ENCODE measurements at regions not wholly inside any gene's neighbourhood (a gene's known extent, or its start where the extent isn't known, plus 50 kb on each side); places are given as distances from the start of the nearest gene placed in this dataset.
"Not testable (repeated sequence)": the region's sequence is repeated elsewhere in the genome, so short reads cannot be mapped to it uniquely, and the experiment has no call there.

- in situ Hi-C loops (cut with MboI; ENCODE audit: low sequenced_read_pairs) = no loop called here
Observed at GRCh38 chr11:130979386-130979972, 63.2 kb upstream of the SNX19 start.

DNA sequence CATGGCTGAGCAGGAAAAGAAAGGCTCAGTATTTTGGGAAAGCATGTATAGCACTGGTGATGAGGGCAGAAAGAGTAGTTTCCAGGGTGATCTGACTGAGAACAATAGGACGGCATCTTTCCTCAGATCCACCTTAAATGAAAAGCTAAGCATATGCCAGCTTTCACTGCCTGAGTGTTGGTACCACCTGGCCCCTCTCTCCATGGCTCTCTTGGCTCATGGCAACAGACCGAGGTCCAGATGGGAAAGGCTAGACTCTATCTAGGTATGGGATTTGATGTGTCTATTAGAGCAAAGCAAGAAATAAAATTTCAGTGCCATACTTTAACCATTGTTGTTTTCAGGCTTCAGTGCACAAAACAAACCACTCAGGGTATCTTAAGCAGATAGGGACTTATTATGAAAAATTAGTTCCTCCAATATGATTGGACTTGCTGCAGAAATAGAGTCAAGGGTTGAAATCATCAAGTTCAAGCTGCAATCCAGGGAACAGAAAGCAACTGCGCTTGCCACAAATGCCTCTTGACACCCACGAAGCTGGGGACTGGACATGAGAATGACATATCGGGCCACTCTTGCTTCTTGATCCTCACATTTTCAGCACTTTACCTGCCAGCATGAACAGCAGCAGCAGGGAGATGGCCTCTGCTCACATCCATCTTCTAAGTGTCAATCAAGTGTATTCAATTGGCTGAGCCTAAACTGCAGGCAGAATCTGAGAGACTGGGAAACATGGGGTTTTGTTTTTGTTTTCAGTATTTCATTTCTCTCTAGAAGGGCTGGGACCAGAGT lies 64.0 kb upstream of the SNX19 start:
- in situ Hi-C loops (cut with MboI; ENCODE audit: low sequenced_read_pairs) = no loop called here

DNA sequence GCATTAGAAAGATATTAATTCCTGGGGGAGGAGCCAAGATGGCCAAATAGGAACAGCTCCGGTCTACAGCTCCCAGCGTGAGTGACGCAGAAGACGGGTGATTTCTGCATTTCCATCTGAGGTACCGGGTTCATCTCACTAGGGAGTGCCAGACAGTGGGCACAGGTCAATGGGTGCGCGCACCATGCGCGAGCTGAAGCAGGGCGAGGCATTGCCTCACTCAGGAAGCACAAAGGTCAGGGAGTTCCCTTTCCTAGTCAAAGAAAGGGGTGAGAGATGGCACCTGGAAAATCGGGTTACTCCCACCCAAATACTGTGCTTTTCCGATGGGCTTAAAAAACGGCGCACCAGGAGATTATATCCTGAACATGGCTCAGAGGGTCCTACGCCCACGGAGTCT lies 68.0 kb upstream of the SNX19 start:
- in situ Hi-C loops (cut with MboI; ENCODE audit: low sequenced_read_pairs) = not testable (repeated sequence)

DNA sequence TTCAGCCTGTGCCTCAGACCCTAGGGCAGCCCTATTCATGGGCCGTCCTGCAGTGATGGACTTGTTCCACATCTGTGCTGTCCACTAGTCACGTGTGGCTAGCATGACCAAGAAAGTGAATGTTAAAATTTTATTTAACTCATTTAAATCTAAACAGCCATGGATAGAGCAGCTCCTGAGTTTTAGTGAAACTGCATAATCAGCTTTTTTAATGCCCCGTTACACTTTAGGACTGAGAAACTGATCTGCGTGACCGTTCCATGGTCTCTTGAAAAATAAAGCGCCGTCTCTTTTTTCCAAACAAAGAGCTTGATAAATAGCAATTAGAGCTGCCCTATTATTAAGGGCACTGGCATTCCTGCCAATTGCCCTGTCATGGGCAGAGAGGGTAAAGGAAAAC lies 76.5 kb upstream of the SNX19 start:
- in situ Hi-C loops (cut with MboI; ENCODE audit: low sequenced_read_pairs) = no loop called here

DNA sequence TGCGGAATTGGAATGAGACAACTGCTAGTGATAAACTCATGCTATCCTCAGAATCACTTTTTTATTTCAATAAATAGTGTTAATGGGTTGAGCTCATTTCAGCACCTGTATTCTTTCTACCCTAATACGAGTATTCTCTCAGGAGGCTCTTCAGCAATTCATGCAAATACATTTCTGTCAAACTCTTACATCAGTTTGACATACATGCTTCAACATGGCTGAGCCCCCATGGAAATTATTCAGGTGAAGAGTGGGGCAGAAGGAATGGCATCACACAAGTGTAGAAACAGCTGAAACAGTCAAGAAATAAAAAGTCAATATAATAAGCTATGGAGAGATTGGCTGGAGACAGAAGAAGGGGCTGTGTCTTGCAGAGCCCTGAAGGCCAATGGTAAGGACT lies 77.8 kb upstream of the SNX19 start:
- in situ Hi-C loops (cut with MboI; ENCODE audit: low sequenced_read_pairs) = no loop called here

DNA sequence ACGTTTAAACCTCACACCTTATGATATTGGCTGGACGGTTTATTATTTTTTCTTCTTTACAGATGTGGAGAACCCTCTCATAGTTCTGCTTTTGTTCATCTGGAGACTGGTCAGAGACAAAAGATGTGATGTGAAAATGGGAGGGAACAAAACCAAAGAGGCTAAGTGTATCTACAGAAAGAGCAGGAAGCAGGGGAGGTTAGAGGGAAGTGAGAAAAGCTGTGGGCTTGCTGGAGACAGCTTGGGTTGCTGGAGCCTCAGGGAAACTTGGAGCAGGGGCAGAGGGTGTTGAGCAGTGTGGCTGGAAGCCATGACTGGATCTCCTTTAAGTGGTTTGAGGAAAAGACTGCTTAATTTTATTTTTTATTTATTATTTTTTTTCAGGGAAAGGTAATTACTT lies 79.0 kb upstream of the SNX19 start:
- in situ Hi-C loops (cut with MboI; ENCODE audit: low sequenced_read_pairs) = no loop called here

DNA sequence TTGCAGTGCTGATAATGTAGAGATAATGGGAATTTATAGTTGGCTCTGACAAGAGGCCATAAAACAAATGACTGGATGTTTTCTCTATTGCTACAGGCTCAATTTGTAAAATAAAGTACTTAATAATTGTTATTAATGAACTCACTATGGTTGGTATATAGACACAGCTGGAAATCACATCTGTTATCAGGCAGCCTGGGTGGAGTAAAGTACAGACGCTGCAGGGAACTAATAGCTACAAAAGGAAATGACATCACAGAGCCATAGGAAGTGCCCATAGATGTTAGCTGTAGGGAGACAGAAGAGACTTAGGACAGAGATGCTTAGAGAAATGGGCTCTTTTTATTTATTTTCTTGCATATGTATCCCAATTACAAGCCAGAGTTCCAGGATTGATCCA lies 81.0 kb upstream of the SNX19 start:
- in situ Hi-C loops (cut with MboI; ENCODE audit: low sequenced_read_pairs) = no loop called here

DNA sequence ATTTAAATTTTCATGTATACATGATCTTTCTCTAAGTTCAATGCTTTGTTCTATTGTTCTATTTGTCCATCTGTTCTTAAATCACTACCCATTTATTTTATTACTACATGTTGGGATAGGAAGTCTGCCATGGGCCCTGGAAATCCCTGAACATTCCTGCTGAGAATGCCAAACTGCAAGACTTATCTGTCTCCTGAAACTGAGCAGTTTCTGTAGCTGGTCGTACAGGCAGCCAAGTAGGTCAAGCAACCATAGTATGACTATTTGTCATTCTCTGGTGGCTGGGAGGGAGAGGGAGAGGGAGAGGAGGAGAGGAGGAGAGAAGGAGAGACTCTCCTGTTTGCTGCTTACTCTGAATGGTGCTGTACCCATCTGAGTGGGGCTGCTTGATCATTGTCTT lies 82.8 kb upstream of the SNX19 start:
- in situ Hi-C loops (cut with MboI; ENCODE audit: low sequenced_read_pairs) = no loop called here

- in situ Hi-C loops (cut with MboI; ENCODE audit: low sequenced_read_pairs) = no loop called here
Observed at GRCh38 chr11:130999992-131000770, 83.9 kb upstream of the SNX19 start.

- in situ Hi-C loops (cut with MboI; ENCODE audit: low sequenced_read_pairs) = no loop called here
Observed at GRCh38 chr11:131002145-131002544, 85.9 kb upstream of the SNX19 start.

GRCh38 chr11:131005829-131006228 lies 89.5 kb upstream of the SNX19 start:
- in situ Hi-C loops (cut with MboI; ENCODE audit: low sequenced_read_pairs) = no loop called here

DNA sequence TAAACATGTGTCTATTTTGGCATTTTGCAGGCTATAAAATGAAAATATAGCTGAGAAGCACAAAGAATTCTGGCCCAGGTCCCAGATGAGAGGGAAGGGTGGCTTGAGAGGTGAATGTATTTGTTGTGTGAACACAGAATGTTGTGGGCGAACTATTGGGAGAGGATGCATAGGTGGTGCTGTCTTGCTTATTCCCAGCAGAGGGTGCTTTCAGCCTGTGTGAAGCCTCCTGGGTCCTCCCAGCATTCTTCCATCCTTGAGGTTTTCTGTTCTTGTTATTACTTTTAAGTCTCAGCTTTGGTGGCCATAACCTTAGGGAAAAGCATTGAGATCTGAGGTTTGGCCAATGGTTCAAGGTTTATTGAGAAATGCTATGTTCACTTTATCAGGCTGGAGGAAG lies 108.7 kb upstream of the SNX19 start:
- in situ Hi-C loops (cut with MboI; ENCODE audit: low sequenced_read_pairs) = no loop called here

DNA sequence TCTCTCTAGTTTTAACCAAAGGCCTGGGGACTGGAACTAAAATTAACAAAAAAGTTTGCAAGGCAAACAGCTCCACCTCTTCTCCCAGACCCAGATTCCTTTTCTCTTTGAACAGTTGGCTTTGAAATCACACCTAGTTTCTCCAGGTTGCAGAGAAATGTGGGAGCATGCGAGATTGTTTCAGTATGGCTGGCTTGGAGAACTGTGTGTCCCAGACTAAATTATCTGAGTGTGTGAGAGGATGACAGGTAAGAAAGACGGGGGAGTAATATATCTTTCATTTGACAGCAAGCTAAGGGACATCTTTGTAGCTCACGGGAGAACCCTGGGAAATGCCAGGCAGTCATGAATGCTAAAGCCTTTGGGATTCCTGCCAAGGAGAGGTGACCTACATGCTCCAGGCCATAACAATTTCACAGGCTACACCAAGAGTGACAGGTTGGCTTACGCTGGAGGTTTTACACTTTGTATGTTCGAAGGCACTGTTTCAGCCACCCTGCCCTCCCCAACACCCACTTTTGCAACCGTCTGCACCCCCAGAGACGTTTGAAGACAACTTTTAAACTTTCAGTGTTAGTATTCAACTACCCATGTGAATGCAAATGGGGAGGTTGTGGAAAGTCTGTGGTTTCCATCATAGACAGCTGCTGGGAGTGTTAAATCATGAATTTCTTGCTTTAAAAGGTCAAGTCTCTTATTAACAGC lies 109.3 kb upstream of the SNX19 start:
- in situ Hi-C loops (cut with MboI; ENCODE audit: low sequenced_read_pairs) = no loop called here

- in situ Hi-C loops (cut with MboI; ENCODE audit: low sequenced_read_pairs) = no loop called here
Observed at GRCh38 chr11:131027491-131027890, 111.2 kb upstream of the SNX19 start.

GRCh38 chr11:131033151-131033651 lies 116.9 kb upstream of the SNX19 start:
- in situ Hi-C loops (cut with MboI; ENCODE audit: low sequenced_read_pairs) = no loop called here

- in situ Hi-C loops (cut with MboI; ENCODE audit: low sequenced_read_pairs) = no loop called here
Observed at GRCh38 chr11:131036514-131036913, 120.2 kb upstream of the SNX19 start.

DNA sequence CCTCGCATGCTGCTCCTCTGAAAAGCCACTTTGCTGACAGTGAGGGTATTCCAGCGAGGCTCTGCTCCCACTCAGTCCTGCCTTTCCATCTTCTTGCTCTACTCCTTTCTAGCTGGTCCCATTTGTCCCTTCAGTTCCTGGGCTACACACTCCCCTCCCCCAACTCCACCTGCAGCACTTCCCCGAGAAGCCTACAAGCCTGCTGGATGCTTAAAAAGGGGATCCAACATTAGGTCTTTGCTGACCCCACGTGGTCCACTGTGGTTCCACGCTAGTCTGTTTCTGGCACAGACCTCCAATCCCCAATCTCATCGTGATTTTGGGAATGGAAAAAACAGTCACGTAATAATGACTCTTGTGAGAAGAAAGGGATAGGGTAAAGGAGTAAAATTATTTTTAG lies 121.6 kb upstream of the SNX19 start:
- in situ Hi-C loops (cut with MboI; ENCODE audit: low sequenced_read_pairs) = no loop called here

- in situ Hi-C loops (cut with MboI; ENCODE audit: low sequenced_read_pairs) = no loop called here
Observed at GRCh38 chr11:131038597-131038996, 122.3 kb upstream of the SNX19 start.

DNA sequence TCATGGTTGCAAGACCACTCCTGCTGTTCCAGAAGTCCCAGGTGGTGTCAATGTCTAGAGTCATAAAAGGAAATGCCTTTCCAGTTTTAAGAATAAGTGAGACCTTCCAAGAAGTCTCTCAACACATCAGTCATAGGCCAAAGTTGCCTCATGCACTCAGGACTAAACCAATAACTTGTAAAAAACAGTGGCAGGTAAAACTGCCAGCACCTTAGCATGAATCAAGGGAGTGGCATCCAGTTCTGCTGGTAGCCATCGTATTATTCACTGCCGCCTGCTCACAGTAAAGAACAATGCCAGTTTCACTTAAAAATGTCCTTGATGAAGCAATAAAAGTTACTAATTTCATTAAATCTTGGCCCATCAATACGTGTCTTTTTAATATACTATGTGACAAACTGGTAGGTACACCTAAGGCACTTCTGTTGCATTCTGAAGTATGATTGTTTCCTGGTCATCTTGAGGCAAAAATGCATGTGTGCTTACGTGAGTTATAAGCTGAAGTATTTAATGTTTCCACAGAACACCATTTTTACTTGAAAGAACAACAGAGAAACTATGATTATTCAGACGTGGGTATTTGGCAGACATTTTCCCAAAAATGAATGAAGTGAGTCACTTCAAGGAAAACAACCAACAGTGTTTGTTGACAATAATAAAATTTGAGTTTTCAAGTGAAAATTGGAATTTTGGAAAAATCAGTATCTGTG lies 125.2 kb upstream of the SNX19 start:
- in situ Hi-C loops (cut with MboI; ENCODE audit: low sequenced_read_pairs) = no loop called here

DNA sequence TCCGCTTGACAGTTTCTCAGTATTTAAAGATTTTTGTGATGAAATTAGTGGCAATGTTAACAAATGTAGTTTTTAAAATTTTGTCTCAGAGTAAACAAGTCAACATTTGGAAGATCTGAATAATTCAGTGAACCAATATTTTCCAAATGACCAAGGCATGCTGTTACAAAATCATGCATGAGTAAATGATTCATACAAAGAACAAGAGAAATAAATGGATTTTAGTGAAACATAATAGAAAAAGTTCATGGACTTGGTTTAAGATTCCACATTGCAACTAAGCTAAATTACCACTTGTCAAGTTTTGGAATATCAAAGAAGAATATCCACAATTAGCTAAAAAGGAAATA lies 125.7 kb upstream of the SNX19 start:
- in situ Hi-C loops (cut with MboI; ENCODE audit: low sequenced_read_pairs) = no loop called here

DNA sequence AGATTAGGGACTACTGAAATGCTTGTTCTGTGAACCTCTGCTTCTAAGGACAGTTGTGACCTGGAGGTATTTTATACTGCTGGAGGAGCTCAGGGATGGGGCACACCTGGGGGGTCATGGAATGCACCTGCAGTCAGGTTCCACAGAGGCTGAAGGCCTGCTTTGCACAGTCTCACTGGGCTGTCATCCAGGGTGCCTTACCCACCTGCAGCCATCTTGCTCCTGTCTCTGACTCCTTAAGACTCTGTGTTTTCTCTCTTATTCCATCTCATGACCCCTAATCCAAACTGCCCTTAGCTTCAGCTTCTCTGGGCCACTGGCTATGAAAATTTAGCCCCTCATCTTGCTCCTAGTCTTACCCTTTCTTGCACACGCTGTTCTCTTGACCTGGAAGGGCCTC lies 127.0 kb upstream of the SNX19 start:
- in situ Hi-C loops (cut with MboI; ENCODE audit: low sequenced_read_pairs) = no loop called here

All from HL-60/S4 (cell line).